GM21737 (cell line): ENCODE measurements at regions not wholly inside any gene's neighbourhood (a gene's known extent, or its start where the extent isn't known, plus 50 kb on each side); places are given as distances from the start of the nearest gene placed in this dataset.

Experiments
- ATAC-seq: cut with Tn5 transposase; IDR thresholded peaks from one replicate; pipeline ENCODE4 v1.9.1; 2021; ENCODE audit warnings: mild to moderate bottlenecking, moderate library complexity; ENCODE audit not compliant: unreplicated experiment

DNA sequence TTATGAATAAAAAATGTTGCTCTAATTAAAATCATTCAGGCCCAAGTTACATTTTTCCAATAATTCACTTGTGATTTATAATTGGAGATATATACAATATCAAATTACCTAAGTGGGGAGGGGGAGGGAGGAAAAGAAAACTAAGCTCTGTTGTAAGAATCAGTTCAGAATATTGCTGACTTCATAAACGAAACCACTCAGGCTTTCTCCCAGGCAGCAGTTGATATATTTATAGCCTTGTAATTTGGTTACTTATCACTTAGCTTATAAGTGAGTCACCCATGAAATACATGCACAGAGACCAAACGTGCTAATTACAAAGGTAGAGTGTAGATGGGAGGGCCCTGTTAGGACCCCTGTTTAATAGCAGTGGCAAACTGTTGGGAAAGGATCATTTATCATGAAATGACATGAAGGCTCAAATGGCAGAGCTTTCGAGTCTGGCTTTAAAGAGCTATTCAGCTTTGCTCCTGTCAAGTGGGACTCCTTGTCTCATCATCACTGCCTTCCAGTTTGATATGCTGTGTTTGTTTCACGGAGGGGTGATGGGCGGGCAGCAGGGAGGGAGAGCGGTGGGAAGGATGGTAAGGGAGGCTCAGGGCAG lies 105.6 kb upstream of the PGRMC2 start:
- ATAC-seq = no peak

DNA sequence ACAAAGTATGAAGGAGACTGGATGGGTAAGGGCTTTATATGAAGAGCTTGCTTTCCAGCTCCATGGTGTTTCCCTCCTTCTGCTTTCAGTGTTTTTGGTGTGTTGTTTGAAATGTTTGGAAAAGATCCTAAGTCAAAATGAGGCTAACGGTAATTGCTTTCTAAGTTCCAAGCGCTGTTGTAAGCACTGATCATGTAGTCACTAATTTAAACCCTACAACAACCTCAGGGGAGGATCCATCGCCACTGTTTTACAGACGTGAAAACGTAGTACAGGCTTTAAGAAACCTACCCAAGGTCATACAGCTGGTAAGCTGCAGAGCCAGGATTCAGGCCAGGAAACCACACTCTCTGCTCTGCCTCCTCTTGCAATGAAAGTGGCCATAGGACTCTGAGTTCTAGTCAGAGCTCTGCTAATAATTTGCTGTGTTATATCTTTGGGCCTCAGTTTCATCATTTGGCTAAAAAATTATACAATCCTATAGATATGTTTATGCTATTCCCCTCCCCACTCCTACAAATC lies 102.9 kb upstream of the PGRMC2 start:
- ATAC-seq = no peak

DNA sequence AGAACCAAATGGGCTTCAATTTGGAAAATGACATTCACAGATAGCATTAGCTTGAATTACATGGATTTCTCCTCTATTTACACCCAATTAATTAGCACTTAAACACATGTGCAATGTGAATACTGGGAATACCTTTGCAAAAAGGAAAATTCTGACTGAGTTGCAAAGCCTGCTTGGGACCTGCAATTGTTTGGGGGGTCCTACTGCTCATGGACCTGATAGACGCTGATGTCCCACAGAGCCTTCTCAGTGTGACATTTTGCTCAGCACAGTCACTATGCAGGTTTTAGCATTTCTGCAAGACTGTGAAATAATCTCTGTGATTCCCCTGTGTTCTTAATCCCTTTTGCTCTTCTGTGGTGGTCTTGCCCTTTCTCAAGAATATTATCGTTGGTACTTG lies 101.2 kb upstream of the PGRMC2 start:
- no peak for ATAC-seq

DNA sequence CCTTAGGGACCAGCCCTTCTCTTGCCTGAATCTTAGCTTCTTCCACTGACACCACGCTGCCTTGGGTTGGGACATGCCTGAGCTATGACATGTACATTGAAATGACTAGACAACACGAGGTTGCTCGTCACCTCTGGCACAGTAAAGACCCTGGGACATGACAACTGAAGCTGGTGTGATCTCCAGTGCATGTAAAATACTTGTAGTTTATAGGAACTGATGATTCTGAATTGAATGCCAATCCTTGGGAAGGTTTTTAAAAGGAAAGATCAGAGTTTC lies 100.7 kb upstream of the PGRMC2 start:
- ATAC-seq = no peak

DNA sequence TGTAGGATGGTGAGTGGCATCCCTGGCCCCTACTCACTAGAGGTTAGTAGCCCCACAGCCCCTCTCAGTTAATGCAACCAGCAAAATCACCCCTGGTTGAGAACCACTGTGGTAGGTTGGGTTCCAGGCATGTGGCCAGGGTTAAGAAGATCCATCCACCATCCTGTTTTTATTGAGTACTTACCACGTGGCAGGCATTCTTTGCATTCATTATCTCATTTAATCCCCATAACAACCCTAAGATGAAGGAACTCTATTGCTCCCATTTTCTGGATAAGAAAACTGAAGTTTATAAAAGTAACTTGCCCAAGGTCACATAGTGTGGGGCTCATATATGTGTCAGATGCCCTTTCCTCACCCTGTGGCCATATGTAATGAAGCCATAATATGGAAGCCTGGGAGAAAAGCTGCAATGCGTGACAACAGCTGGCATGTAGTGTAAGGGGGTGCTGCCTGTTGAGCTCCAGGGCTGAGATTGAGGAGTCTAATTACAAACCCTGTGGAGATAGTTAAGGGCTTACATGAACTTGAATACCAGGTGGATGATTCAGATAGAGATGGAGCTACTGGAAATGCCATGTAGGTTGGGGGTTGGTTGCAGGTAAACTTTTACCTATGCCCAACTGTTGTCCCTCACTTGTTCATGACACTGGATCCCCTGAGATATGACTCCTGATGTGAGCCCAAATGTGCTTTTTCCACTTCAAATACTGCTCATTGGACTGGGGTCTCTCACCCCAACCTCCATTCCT lies 100.2 kb upstream of the PGRMC2 start:
- no peak for ATAC-seq

DNA sequence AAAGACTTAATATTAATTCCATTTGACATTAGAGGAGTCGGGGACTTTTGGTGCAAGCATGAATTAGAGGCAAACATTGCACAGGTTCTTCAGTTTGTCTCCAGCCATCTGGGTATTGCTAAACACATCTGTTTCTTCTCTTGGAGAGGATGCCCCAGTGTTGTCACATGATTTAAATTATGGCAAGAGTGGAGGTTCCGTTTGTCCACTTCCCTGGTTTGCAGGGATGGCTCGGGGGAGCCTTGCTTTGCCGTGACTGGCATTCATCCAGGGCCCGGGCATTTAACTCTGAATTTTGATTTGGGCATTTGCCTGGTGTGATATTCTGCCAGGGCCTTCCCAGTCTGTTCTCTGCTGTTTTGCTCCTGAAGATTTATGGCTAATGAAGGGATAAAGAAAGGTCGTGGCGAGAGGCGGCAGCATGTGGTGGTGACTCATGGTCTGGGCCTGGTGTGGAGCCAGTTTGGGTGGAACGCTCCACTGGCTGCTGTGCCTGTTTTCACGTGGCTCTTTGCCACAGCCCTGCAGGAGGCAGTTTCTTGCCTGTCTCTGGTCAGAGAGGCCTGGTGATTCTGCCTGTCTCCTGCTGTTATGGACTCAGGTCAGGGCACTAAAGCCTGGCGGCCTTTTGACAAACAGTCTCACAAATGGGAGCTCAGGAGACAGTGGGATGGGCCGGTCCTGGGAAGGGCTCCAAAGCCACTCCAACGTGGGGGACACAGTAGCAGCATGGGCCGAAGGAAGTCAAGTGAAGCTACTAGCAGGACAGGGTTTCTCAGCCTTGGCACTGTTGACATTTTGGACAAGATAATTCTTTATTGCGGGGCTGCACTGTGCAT lies 99.4 kb upstream of the PGRMC2 start:
- no peak for ATAC-seq

DNA sequence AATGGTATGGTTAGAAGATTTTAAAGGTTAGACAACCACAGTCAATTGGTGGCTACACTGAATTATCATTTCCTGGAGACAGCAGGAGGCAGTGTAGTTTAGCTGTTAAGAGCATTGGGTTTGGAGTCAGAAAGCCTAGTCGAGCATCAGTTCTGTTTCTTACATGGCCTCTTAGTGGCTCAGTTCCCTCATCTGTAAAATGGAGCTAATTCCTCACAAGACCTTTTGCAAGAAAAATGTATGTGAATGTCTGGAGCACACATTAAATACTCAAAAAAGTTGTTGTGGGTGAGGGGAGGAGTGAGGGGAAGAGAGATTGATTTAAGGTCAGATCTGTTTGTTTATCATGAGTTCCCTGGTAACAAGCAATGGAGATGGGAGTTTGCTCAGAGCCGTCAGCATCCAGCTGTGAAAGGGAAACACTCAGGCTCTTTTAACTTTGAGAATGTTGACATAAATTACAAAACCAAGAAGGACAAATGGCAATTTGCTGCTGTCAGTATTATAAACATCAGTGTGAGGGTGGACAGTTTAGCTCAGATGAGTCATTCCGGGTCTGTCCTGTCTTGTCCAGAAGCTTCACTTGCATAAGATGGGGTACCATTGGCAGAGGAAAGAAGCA lies 98.2 kb upstream of the PGRMC2 start:
- no peak for ATAC-seq

DNA sequence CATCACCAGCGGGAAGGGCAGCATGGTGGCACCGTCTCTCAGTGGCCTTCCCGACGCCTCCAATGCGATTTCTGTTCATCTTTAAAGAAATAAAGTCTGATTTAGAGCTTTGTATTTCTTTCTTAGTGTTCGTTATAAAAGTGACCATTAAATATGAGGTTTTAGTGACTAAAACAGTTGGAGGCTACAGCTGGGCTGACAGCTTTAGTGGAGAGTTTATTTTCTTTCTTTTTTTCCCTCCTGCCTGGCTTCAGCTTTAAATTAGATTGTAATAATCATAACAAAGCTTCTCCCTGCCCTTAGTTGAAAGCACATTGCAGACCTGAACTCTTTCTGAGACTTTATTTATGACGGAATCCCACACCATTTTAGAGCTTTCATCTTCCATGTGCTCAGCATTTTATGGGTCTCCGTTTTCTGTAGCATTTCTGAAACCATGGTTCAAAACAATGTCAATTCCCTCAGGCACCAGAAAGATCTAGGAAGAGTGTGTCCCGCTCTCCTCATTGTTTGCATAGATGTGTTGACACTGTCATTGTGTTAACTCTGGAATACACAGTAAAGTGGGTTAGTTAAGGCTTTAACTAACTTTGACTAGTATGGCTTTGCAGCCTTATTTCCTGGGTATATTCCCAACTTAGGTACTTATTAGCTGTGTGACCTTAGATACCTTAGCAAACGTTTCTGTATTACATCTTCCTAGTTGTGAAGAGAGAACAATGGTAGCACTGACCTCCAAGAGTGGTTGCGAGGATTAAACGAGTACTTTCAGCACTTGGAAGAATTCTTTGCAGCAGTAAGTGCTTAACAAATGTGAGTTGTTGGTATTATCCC lies 97.4 kb upstream of the PGRMC2 start:
- no peak for ATAC-seq

DNA sequence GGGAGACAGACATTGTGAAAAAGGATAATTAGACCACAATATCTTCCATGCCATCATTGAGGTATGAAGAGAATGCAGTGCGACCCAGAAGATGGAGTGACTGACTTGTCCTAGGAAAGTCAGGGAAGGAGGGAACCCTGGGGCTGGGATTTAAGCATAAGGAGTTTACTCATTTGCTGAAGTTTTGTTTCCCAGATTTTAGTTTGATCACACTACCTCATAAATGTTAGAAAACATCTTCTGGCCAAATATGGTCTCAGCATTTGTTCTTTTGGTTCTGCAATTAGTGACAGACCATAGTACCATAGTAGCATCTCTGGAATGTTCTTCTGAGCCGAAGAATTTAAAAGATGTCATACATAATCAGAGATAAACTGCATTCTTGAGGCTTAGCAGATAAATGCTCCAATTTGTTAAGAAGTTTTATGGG lies 96.5 kb upstream of the PGRMC2 start:
- ATAC-seq = no peak

DNA sequence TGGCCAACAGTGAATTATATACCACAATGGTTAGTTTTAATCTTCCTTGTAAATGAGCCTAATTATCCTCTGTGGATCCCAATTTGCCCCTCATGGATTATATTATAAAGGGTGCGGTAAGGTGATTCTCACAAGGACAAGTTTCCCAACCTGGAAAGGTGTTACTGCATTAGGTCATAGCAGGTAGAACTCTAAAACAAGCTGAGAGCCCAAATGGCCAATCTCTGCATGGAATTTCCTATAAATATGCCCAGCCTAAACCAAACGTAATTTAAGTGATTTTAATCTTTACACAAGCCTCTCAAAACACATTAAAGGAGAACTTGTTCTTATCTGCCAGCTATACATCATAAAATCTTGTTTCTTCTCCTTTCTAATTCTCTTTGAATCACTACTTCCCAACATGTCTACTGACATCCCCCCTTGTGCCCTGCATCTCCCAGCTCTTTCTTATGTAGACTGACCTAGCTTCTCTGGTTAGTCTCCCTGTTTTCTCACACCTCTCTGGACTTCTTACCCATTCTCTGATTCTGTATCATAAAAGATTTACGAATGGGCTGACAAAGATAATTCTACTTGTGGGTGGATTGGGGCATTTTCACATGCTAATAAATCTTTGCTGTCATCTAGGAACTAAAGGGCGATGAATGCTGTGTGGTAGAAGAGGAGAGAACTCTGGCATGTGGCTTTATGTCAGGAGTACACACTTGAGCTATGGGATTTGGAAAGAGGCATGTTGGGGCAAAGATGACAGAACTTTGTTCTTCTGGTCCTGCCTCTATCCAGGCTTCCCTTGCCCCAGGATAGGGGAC lies 94.3 kb upstream of the PGRMC2 start:
- no peak for ATAC-seq

DNA sequence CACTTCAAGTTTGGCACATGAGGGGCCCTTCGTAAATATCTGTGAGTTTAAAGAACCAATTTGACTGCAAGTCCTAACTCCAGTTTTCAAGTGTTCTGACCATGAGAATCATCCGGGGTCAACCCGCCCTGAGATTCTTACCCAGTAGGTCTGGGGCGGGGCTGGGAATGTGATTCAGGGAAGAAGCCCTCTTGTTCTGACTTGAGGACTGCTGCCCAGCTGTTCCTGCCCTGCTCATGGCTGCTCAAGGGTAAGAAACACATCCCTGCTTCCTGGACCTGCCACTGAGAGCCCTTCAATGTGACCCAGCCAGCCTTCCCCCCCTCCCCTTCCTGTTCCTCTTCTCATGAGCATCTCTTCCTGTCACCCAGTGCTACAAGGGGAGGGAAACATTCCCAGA lies 92.7 kb upstream of the PGRMC2 start:
- ATAC-seq = no peak

DNA sequence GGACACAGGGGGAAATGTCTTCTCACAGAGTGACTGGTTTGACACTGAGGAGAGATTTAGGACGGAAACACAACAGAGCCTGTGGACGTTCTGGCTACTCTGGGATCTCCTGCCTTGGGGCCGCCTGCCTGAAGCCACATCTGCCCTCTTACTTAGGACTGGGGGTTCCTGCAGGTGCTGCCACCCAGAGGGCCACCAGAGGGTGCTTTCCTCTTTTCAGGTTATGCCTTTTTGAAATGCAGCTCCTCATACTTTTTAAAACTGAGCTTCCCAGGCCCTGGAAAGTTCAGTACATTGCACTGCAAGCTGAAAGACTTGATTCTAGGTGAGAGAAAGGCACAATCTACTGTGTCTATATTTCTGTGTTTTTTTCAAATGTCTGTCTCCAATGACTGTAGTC lies 92.2 kb upstream of the PGRMC2 start:
- ATAC-seq = no peak

DNA sequence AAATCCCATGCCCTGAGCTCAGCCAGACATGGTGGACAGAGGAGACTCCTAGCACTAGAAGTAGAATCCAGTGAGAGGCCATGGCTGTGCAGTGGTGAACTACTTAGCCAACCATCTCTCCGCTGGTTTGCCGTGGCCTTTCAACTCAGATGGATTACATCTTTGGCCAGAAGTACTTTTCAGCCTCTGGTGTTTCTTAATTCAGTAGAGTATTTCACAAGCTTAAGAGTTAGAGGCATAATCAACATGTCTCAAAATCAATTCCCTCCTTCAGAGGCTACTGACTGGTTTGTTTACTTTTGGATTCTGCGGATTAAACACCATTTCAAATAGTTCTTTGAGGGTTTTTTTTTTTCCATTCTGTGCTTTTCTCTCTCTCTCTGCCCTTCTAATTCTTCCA lies 91.1 kb upstream of the PGRMC2 start:
- no peak for ATAC-seq

DNA sequence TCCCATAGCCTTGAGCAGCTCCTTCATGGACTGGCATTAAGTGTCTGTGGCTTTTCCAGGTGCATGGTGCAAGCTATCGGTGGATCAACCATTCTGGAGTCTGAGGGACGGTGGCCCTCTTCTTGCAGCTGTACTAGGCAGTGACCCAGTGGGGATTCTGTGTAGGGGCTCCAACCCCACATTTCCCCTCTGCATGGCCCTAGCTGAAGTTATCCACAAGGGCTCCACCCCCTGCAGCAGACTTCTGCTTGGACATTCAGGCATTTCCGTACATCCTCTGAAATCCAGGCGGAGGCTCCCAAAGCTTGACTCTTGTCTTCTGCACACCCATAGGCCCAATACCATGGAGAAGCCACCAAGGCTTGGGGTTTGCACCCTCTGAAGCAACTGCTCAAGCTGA lies 89.3 kb upstream of the PGRMC2 start:
- ATAC-seq = no peak

DNA sequence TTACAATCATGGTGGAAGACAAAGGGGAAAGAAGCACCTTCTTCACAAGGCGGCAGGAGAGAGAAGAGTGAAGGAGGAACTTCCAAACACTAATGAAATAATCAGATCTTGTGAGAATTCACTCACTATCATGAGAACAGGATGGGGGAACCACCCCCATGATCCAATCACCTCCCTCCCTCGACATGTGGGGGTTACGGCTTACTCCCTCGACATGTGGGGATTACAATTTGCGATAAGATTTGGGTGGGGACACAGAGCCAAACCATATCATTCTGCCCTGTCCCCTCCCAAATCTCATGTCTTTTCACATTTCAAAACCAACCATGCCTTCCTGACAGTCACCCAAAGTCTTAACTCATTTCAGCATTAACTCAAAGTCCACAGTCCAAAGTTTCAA lies 88.7 kb upstream of the PGRMC2 start:
- ATAC-seq = no peak

DNA sequence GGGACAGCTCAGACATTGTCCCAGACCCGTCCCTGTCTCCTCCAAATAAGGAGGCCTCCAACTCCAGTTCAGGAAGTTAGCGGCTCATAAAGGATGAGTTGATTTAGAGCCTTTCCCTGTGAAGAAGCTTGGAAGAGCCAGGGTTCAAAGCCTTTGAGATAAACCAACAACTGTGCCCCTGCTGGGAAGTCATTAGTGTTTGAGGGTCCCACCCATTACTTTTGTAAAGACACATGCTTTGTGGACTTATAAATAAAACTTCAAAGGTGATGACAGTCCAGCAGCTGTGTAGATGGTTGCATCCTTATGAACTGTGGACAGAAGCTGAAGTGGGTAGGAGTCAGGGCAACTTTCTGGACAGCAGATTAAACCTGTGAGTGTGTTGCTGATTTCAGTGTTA lies 86.0 kb upstream of the PGRMC2 start:
- ATAC-seq = no peak

DNA sequence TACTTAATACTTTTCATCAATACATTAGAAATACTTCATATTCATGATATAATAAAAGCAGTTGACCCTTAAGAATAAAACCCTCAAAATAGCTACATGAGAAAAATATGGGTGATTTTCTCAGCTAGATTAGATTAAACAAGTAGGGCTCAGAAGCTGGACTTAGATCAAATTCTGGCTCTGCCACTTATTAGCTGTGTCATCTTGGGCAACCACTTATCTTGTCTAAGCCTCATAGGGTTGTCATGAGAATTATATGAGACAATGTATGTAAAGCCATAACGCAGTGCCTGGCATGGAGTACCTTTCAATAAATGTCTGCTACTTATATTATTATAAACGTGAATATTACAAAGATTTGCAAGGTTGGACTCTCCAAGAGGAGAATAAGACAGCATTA lies 84.3 kb upstream of the PGRMC2 start:
- no peak for ATAC-seq

DNA sequence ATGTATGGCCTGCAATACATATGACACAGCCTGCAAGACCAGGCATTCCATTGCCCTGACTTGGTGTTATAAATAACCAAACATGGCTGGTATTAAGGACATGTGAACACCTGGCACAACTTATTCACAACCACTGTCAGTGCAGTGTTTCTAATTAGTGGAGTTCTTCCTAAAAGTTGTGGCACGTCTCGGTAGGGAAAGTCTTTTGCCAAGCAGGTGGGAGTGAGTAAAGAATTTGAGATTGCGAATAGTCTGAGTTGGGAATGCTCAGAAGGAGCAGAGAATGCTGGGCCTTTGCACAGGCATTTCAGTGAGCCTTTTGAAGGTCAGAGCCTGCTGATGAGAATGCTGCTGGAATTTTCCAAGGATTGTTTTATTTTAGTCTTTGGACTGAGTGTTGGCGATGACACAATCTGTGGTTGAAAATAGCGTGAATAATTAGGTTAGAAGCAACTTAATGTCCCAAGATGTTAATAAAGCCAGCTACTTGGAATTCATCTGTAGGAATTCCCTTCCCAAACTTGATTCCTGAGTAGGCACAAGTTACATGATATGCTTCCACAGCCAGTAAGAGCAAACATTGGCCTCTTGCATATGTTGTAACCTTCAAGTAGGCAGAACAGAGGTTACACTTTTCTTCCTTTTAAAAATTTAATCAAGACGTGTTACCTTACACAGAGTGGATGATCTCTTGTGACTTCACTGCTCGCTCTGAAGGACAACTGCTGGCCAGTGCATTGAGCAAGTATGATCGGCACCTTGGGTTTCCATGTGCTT lies 83.6 kb upstream of the PGRMC2 start:
- no peak for ATAC-seq

DNA sequence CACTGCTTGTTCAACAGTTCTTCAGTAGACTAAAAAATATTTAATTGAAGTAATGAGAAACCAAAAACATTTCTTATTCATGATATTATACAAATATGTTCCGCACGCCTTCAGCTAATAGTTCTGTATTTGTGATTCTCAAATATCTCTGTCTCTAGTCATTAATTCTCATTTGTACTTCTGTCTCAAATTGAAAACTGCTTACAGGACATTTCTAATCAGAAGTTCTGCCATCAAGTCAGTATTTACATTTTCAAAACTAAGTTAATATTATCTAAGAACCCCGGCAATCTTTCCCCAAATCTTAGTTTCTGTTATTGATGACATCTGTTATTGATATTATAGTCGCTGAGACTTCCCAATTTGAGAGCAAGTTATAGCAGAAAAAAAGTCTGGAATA lies 78.6 kb upstream of the PGRMC2 start:
- ATAC-seq = no peak
